Panc1 (cell line): ENCODE measurements at regions not wholly inside any gene's neighbourhood (a gene's known extent, or its start where the extent isn't known, plus 50 kb on each side); places are given as distances from the start of the nearest gene placed in this dataset.

Experiments
- REST ChIP-seq, 2 experiments: IDR thresholded peaks; 2 replicates each; pipeline ENCODE4 v1.6.1; 2011 to 2012; ENCODE audit warnings: low read depth in 2 of 2, control low read depth in 1 of 2, low read length in 1 of 2, mild to moderate bottlenecking in 1 of 2, moderate library complexity in 1 of 2; ENCODE audit not compliant: insufficient read depth in 1 of 2
- TF ChIP-seq, protein P1 (sequence below): fragments of 450-650 bp; IDR thresholded peaks from 2 replicates; pipeline ENCODE4 v1.5.1; 2017; ENCODE audit warnings: mild to moderate bottlenecking

GRCh38 chr4:152189451-152190179 lies 346.3 kb downstream of the FBXW7 start:
- TF ChIP-seq, protein P1, sequence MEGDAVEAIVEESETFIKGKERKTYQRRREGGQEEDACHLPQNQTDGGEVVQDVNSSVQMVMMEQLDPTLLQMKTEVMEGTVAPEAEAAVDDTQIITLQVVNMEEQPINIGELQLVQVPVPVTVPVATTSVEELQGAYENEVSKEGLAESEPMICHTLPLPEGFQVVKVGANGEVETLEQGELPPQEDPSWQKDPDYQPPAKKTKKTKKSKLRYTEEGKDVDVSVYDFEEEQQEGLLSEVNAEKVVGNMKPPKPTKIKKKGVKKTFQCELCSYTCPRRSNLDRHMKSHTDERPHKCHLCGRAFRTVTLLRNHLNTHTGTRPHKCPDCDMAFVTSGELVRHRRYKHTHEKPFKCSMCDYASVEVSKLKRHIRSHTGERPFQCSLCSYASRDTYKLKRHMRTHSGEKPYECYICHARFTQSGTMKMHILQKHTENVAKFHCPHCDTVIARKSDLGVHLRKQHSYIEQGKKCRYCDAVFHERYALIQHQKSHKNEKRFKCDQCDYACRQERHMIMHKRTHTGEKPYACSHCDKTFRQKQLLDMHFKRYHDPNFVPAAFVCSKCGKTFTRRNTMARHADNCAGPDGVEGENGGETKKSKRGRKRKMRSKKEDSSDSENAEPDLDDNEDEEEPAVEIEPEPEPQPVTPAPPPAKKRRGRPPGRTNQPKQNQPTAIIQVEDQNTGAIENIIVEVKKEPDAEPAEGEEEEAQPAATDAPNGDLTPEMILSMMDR: no peak
- no peak for TF ChIP-seq REST (IDR thresholded peaks at IDR 0.05; ENCODE audit: insufficient read depth in 1 of 2, low read depth in 2 of 2, low read length in 1 of 2)
